GM21786 (cell line): ENCODE measurements at regions not wholly inside any gene's neighbourhood (a gene's known extent, or its start where the extent isn't known, plus 50 kb on each side); places are given as distances from the start of the nearest gene placed in this dataset.

Experiments used
- ATAC-seq: cut with Tn5 transposase; IDR thresholded peaks from one replicate; pipeline ENCODE4 v1.9.1; 2021; ENCODE audit not compliant: unreplicated experiment

- ATAC-seq, result no peak
Observed at GRCh38 chr3:59424268-59425010, 374.6 kb upstream of the CFAP20DC start.

GRCh38 chr3:59423707-59424106 lies 373.9 kb upstream of the CFAP20DC start:
- ATAC-seq, result no peak

- ATAC-seq, result no peak
Observed at GRCh38 chr3:59422312-59422711, 372.5 kb upstream of the CFAP20DC start.

GRCh38 chr3:59418836-59419235 lies 369.0 kb upstream of the CFAP20DC start:
- no peak for ATAC-seq

GRCh38 chr3:59412516-59412915 lies 362.7 kb upstream of the CFAP20DC start:
- no peak for ATAC-seq

- ATAC-seq, result no peak
Observed at GRCh38 chr3:59411694-59412093, 361.9 kb upstream of the CFAP20DC start.

- no peak for ATAC-seq
Observed at GRCh38 chr3:59411186-59411585, 361.4 kb upstream of the CFAP20DC start.

- peak; percentile 59 for ATAC-seq
Observed at GRCh38 chr3:59408047-59408624, 358.3 kb upstream of the CFAP20DC start.

- ATAC-seq, result no peak
Observed at GRCh38 chr3:59407425-59407824, 357.6 kb upstream of the CFAP20DC start.

- peak; percentile 87 for ATAC-seq
Observed at GRCh38 chr3:59406943-59407342, 357.1 kb upstream of the CFAP20DC start.

- ATAC-seq, result no peak
Observed at GRCh38 chr3:59404851-59405250, 355.0 kb upstream of the CFAP20DC start.

GRCh38 chr3:59404064-59404463 lies 354.2 kb upstream of the CFAP20DC start:
- no peak for ATAC-seq

GRCh38 chr3:59401924-59402323 lies 352.1 kb upstream of the CFAP20DC start:
- ATAC-seq, result peak; percentile 48

- ATAC-seq, result no peak
Observed at GRCh38 chr3:59392116-59392515, 342.3 kb upstream of the CFAP20DC start.

- no peak for ATAC-seq
Observed at GRCh38 chr3:59391131-59391530, 341.3 kb upstream of the CFAP20DC start.

- ATAC-seq, result peak; percentile 43
Observed at GRCh38 chr3:59388555-59389270, 338.9 kb upstream of the CFAP20DC start.

- peak; percentile 78 for ATAC-seq
Observed at GRCh38 chr3:59386165-59386564, 336.3 kb upstream of the CFAP20DC start.

GRCh38 chr3:59385547-59385946 lies 335.7 kb upstream of the CFAP20DC start:
- no peak for ATAC-seq

GRCh38 chr3:59381282-59381681 lies 331.5 kb upstream of the CFAP20DC start:
- peak; percentile 68 for ATAC-seq

- no peak for ATAC-seq
Observed at GRCh38 chr3:59380146-59380545, 330.3 kb upstream of the CFAP20DC start.

- ATAC-seq, result peak; percentile 100
Observed at GRCh38 chr3:59374818-59375211, 325.0 kb upstream of the CFAP20DC start.
